Ishikawa (cell line): ENCODE measurements at regions not wholly inside any gene's neighbourhood (a gene's known extent, or its start where the extent isn't known, plus 50 kb on each side); places are given as distances from the start of the nearest gene placed in this dataset.

Experiments used
- CEBPB ChIP-seq: IDR thresholded peaks from 2 replicates; pipeline ENCODE4 v1.6.1; 2012
- CREB1 ChIP-seq: IDR thresholded peaks from 2 replicates; pipeline ENCODE4 v1.6.1; 2012; ENCODE audit warnings: low read depth
- EGR1 ChIP-seq: IDR thresholded peaks from 2 replicates; pipeline ENCODE4 v1.6.1; 2012
- EP300 ChIP-seq: IDR thresholded peaks from 2 replicates; pipeline ENCODE4 v1.6.1; 2012; ENCODE audit warnings: borderline replicate concordance
- NFIC ChIP-seq: IDR thresholded peaks from 2 replicates; pipeline ENCODE4 v1.6.1; 2012
- RAD21 ChIP-seq: IDR thresholded peaks from 2 replicates; pipeline ENCODE4 v1.6.1; 2012; ENCODE audit warnings: low read depth
- TAF1 ChIP-seq: IDR thresholded peaks from 2 replicates; pipeline ENCODE4 v1.6.1; 2012; ENCODE audit warnings: low read depth, mild to moderate bottlenecking
- TCF12 ChIP-seq: IDR thresholded peaks from 2 replicates; pipeline ENCODE4 v1.6.1; 2012; ENCODE audit warnings: low read depth
- TEAD4 ChIP-seq: IDR thresholded peaks from 2 replicates; pipeline ENCODE4 v1.6.1; 2012
- ZBTB7A ChIP-seq: IDR thresholded peaks from 2 replicates; pipeline ENCODE4 v1.6.1; 2012; ENCODE audit warnings: low read depth
- TF ChIP-seq, protein P1 (sequence below): IDR thresholded peaks from 2 replicates; pipeline ENCODE4 v1.6.1; 2012
- TF ChIP-seq, protein P2 (sequence below): IDR thresholded peaks from 2 replicates; pipeline ENCODE4 v1.6.1; 2012; ENCODE audit warnings: low read depth, mild to moderate bottlenecking
- TF ChIP-seq, protein P3 (sequence below): IDR thresholded peaks from 2 replicates; pipeline ENCODE4 v1.6.1; 2012

DNA sequence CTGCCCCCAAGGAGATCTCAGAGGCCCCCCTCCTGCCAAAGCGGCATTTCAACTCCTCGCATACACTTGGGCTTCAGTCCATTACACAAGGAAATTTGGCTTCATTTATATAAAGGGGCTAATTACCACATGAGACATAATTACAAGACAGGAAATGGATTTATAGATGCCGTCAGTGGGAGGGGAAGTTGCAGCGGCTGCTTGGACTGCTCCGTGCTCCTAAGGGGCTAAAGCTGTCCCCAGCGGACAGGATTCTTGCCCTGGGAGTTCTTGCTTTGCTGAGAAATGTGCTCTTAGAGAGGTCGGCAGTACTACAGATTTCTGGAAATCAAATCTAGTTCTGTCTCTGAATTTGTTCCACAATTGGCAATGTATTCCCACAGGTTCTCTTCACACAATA lies 57.2 kb upstream of the NLK start:
- TF ChIP-seq ZBTB7A = no peak
- TF ChIP-seq, protein P1, sequence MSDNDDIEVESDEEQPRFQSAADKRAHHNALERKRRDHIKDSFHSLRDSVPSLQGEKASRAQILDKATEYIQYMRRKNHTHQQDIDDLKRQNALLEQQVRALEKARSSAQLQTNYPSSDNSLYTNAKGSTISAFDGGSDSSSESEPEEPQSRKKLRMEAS = no peak
- TF ChIP-seq EP300 = no peak
- TF ChIP-seq TAF1 = no peak
- TF ChIP-seq, protein P2, sequence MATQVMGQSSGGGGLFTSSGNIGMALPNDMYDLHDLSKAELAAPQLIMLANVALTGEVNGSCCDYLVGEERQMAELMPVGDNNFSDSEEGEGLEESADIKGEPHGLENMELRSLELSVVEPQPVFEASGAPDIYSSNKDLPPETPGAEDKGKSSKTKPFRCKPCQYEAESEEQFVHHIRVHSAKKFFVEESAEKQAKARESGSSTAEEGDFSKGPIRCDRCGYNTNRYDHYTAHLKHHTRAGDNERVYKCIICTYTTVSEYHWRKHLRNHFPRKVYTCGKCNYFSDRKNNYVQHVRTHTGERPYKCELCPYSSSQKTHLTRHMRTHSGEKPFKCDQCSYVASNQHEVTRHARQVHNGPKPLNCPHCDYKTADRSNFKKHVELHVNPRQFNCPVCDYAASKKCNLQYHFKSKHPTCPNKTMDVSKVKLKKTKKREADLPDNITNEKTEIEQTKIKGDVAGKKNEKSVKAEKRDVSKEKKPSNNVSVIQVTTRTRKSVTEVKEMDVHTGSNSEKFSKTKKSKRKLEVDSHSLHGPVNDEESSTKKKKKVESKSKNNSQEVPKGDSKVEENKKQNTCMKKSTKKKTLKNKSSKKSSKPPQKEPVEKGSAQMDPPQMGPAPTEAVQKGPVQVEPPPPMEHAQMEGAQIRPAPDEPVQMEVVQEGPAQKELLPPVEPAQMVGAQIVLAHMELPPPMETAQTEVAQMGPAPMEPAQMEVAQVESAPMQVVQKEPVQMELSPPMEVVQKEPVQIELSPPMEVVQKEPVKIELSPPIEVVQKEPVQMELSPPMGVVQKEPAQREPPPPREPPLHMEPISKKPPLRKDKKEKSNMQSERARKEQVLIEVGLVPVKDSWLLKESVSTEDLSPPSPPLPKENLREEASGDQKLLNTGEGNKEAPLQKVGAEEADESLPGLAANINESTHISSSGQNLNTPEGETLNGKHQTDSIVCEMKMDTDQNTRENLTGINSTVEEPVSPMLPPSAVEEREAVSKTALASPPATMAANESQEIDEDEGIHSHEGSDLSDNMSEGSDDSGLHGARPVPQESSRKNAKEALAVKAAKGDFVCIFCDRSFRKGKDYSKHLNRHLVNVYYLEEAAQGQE = no peak
- TF ChIP-seq, protein P3, sequence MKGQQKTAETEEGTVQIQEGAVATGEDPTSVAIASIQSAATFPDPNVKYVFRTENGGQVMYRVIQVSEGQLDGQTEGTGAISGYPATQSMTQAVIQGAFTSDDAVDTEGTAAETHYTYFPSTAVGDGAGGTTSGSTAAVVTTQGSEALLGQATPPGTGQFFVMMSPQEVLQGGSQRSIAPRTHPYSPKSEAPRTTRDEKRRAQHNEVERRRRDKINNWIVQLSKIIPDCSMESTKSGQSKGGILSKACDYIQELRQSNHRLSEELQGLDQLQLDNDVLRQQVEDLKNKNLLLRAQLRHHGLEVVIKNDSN = no peak
- TF ChIP-seq EGR1 = no peak
- no peak for TF ChIP-seq TCF12
- TF ChIP-seq CEBPB = no peak
- TF ChIP-seq CREB1 = no peak
- TF ChIP-seq RAD21 = no peak
- no peak for TF ChIP-seq NFIC
- TF ChIP-seq TEAD4 = no peak
